DND-41 (cell line): ENCODE measurements at regions not wholly inside any gene's neighbourhood (a gene's known extent, or its start where the extent isn't known, plus 50 kb on each side); places are given as distances from the start of the nearest gene placed in this dataset.

ENCODE experiments used
- ATAC-seq: fragments of 200-7000 bp; cut with Tn5 transposase; 3 replicates; pipeline ENCODE4 v1.9.1; 2021; ENCODE audit warnings: low read depth; ENCODE audit not compliant: insufficient read depth
- DNase-seq: peaks from one replicate; pipeline ENCODE4 v3.0.0-alpha.2; 2020
- H2AFZ ChIP-seq: 2 replicates; pipeline ENCODE4 v1.6.0; 2012; ENCODE audit warnings: low read depth, low read length
- H3K27ac ChIP-seq: 2 replicates; pipeline ENCODE4 v1.5.1; 2012; ENCODE audit warnings: low read length, inconsistent platforms
- H3K27me3 ChIP-seq: fragments of 200-600 bp; sonication (generic); 2 replicates; pipeline ENCODE4 v1.6.0; 2012; ENCODE audit warnings: low read length, mild to moderate bottlenecking, inconsistent platforms; ENCODE audit not compliant: insufficient read depth, poor library complexity
- H3K36me3 ChIP-seq: 2 replicates; pipeline ENCODE4 v1.5.1; 2012; ENCODE audit warnings: low read length, inconsistent platforms; ENCODE audit not compliant: insufficient read depth
- H3K4me1 ChIP-seq: 2 replicates; pipeline ENCODE4 v1.5.1; 2012; ENCODE audit warnings: mild to moderate bottlenecking, low read length; ENCODE audit not compliant: insufficient read depth
- H3K4me2 ChIP-seq: 2 replicates; pipeline ENCODE4 v1.6.0; 2012; ENCODE audit warnings: mild to moderate bottlenecking, moderate library complexity, low read length, inconsistent platforms; ENCODE audit not compliant: insufficient read depth
- H3K4me3 ChIP-seq, 2 experiments: fragments of 200-600 bp in 1 of 2; shearing (Covaris generic) in 1 of 2; 2 replicates each; pipeline ENCODE4 v1.5.1; 2012 to 2016; ENCODE audit warnings: inconsistent platforms in 2 of 2, low read length in 2 of 2, mild to moderate bottlenecking in 2 of 2, low read depth in 1 of 2, moderate library complexity in 1 of 2
- H3K79me2 ChIP-seq: 2 replicates; pipeline ENCODE4 v1.6.0; 2012; ENCODE audit warnings: low read length, inconsistent platforms; ENCODE audit not compliant: insufficient read depth
- H3K9ac ChIP-seq: 2 replicates; pipeline ENCODE4 v1.6.0; 2012; ENCODE audit warnings: low read depth, mild to moderate bottlenecking, inconsistent platforms, low read length, moderate library complexity
- H3K9me3 ChIP-seq: 2 replicates; pipeline ENCODE4 v1.5.1; 2012; ENCODE audit warnings: low read length, moderate library complexity, mild to moderate bottlenecking, inconsistent platforms; ENCODE audit not compliant: insufficient read depth, severe bottlenecking
- H4K20me1 ChIP-seq: 2 replicates; pipeline ENCODE4 v1.6.0; 2012; ENCODE audit warnings: low read length; ENCODE audit not compliant: insufficient read depth
- CTCF ChIP-seq: IDR thresholded peaks from 2 replicates; pipeline ENCODE4 v1.5.1; 2012; ENCODE audit warnings: borderline replicate concordance, low read length, moderate library complexity, mild to moderate bottlenecking; ENCODE audit not compliant: poor library complexity, severe bottlenecking; ENCODE audit errors: extremely low read depth
- EZH2 ChIP-seq: IDR thresholded peaks from 3 replicates; pipeline ENCODE4 v1.6.1; 2012; ENCODE audit warnings: borderline replicate concordance, low read depth, mild to moderate bottlenecking, moderate library complexity, low read length, inconsistent platforms; ENCODE audit not compliant: severe bottlenecking

GRCh38 chr5:4762316-4762715 is 377.8 kb upstream of the ADAMTS16 start:
- Histone ChIP-seq H3K4me3 (no peak overlapping the region), H3K27me3 (peaks cover 8% of the 10 kb centered on the region), H3K9ac (no peak overlapping the region), H3K4me1 (no peaks in the 10 kb centered on the region), H3K79me2 (no peaks in the 10 kb centered on the region), H3K9me3 (no peaks in the 10 kb centered on the region), H3K4me2 (no peak overlapping the region), H2AFZ (no peak overlapping the region), H4K20me1 (no peaks in the 10 kb centered on the region), H3K36me3 (no peaks in the 10 kb centered on the region), H3K27ac (no peak overlapping the region)
- TF ChIP-seq EZH2 (no peak), CTCF (no peak)
- ATAC-seq = no peak
- DNase-seq = no peak

GRCh38 chr5:4765411-4765810 is 374.7 kb upstream of the ADAMTS16 start:
- TF ChIP-seq EZH2 (no peak), CTCF (no peak)
- no peak overlapping the region for H3K4me3 ChIP-seq
- H3K27ac ChIP-seq = no peak overlapping the region
- no peaks in the 10 kb centered on the region for H3K9me3 ChIP-seq
- ATAC-seq = no peak
- peaks cover 8% of the 10 kb centered on the region for H3K27me3 ChIP-seq
- H3K9ac ChIP-seq = no peak overlapping the region
- no peak overlapping the region for H3K4me2 ChIP-seq
- H3K36me3 ChIP-seq = no peaks in the 10 kb centered on the region
- H2AFZ ChIP-seq = no peak overlapping the region
- H3K79me2 ChIP-seq = no peaks in the 10 kb centered on the region
- H3K4me1 ChIP-seq = no peaks in the 10 kb centered on the region
- H4K20me1 ChIP-seq = no peaks in the 10 kb centered on the region
- no peak for DNase-seq

GRCh38 chr5:4766101-4766500 is 374.0 kb upstream of the ADAMTS16 start:
- H4K20me1 ChIP-seq = no peaks in the 10 kb centered on the region
- no peak overlapping the region for H3K27ac ChIP-seq
- H3K9ac ChIP-seq = no peak overlapping the region
- no peaks in the 10 kb centered on the region for H3K9me3 ChIP-seq
- no peaks in the 10 kb centered on the region for H3K4me1 ChIP-seq
- TF ChIP-seq EZH2 (no peak), CTCF (no peak)
- ATAC-seq = no peak
- no peak overlapping the region for H2AFZ ChIP-seq
- peaks cover 1% of the 10 kb centered on the region for H3K27me3 ChIP-seq
- no peak overlapping the region for H3K4me3 ChIP-seq
- H3K36me3 ChIP-seq = no peaks in the 10 kb centered on the region
- no peak overlapping the region for H3K4me2 ChIP-seq
- H3K79me2 ChIP-seq = no peaks in the 10 kb centered on the region
- no peak for DNase-seq

GRCh38 chr5:4772591-4772990 is 367.5 kb upstream of the ADAMTS16 start:
- Histone ChIP-seq H4K20me1 (no peaks in the 10 kb centered on the region), H3K36me3 (no peaks in the 10 kb centered on the region), H3K4me2 (no peak overlapping the region), H3K27ac (no peak overlapping the region), H2AFZ (no peak overlapping the region), H3K4me3 (no peak overlapping the region), H3K27me3 (peaks cover 4% of the 10 kb centered on the region), H3K9me3 (no peaks in the 10 kb centered on the region), H3K79me2 (no peaks in the 10 kb centered on the region), H3K9ac (no peak overlapping the region), H3K4me1 (no peaks in the 10 kb centered on the region)
- no peak for ATAC-seq
- no peak for TF ChIP-seq CTCF
- TF ChIP-seq EZH2 = no peak
- DNase-seq = no peak
